Prostate gland (tissue), 2 donors: ENCODE measurements at regions not wholly inside any gene's neighbourhood (a gene's known extent, or its start where the extent isn't known, plus 50 kb on each side); places are given as distances from the start of the nearest gene placed in this dataset.

Source experiments
- DNase-seq: peaks from one replicate; pipeline ENCODE4 v3.0.0-alpha.2; 2019; ENCODE audit warnings: low spot score
- H3K27ac ChIP-seq, 2 donors: fragments of 200-600 bp; sonication (generic); 2 replicates each; pipeline ENCODE4 v1.5.1; 2017 to 2019
- H3K27me3 ChIP-seq: fragments of 200-600 bp; sonication (generic); replicated peaks from 2 replicates; pipeline ENCODE4 v1.5.1; 2019; ENCODE audit not compliant: insufficient read depth
- H3K36me3 ChIP-seq, 2 donors: fragments of 200-600 bp; sonication (generic); 1 replicate in 1 of 2; 2 replicates in 1 of 2; pipeline versions ENCODE4 v1.5.1 to v1.8.1; 2017 to 2019
- H3K4me1 ChIP-seq: fragments of 200-600 bp; sonication (generic); replicated peaks from 2 replicates; pipeline ENCODE4 v1.5.1; 2019
- H3K4me3 ChIP-seq, 2 donors: fragments of 200-600 bp; sonication (generic); 2 replicates each; pipeline ENCODE4 v1.5.1; 2017 to 2019
- H3K9me3 ChIP-seq: fragments of 200-600 bp; sonication (generic); 2 replicates; pipeline ENCODE4 v1.5.1; 2017
- CTCF ChIP-seq, 4 experiments: fragments of 200-600 bp in 2 of 4; fragments of 450-650 bp in 2 of 4; sonication (generic) in 2 of 4; IDR thresholded peaks; 1 replicate in 3 of 4; 2 replicates in 1 of 4; pipeline ENCODE4 v1.5.1; 2016 to 2019; ENCODE audit warnings: antibody characterized with exemption in 4 of 4, mild to moderate bottlenecking in 2 of 4, moderate library complexity in 2 of 4
- POLR2A ChIP-seq: fragments of 450-650 bp; IDR thresholded peaks from one replicate; pipeline ENCODE4 v1.6.1; 2016; ENCODE audit warnings: antibody characterized with exemption, mild to moderate bottlenecking
- POLR2AphosphoS5 ChIP-seq: sonication (generic); formaldehyde crosslinking; IDR thresholded peaks from one replicate; pipeline ENCODE4 v1.6.1; 2017; ENCODE audit warnings: antibody characterized with exemption
- whole genome bisulfite sequencing: methylation state at CpG from one replicate; pipeline ENCODE4 v1.1.5; 2018; 5-methylcytosine and 5-hydroxymethylcytosine counted together
- intact Hi-C: fragments of 100-400 bp; cut with DNase I; formaldehyde crosslinking; loops from one replicate; pipeline ENCODE4 v1.14.2; 2022

GRCh38 chr5:87051502-87052113 lies 216.1 kb upstream of the RASA1 start:
- DNase-seq: no peak
- Histone ChIP-seq H3K4me3 (no peak overlapping the region), H3K4me1 (no peaks in the 10 kb centered on the region), H3K36me3 (no peaks in the 10 kb centered on the region), H3K27me3 (no peaks in the 10 kb centered on the region), H3K27ac (no peak overlapping the region), H3K9me3 (no peaks in the 10 kb centered on the region)
- TF ChIP-seq POLR2A: no peak
- no peak for TF ChIP-seq CTCF (IDR thresholded peaks at IDR 0.05)
- no peak for TF ChIP-seq POLR2AphosphoS5
- WGBS: 88% methylated on average over 3 of the region's 3 CpGs
- intact Hi-C loops: no loop called here

GRCh38 chr5:87053146-87053545 lies 214.5 kb upstream of the RASA1 start:
- no peaks in the 10 kb centered on the region for H3K9me3 ChIP-seq
- H3K27me3 ChIP-seq: no peaks in the 10 kb centered on the region
- no peak overlapping the region for H3K27ac ChIP-seq
- H3K4me1 ChIP-seq: no peaks in the 10 kb centered on the region
- TF ChIP-seq POLR2AphosphoS5 (no peak), CTCF (IDR thresholded peaks at IDR 0.05) (no peak)
- intact Hi-C loops: no loop called here
- no peak overlapping the region for H3K4me3 ChIP-seq
- DNase-seq: no peak
- H3K36me3 ChIP-seq: no peaks in the 10 kb centered on the region
- 56% methylated on average over 2 of the region's 2 CpGs for WGBS

GRCh38 chr5:87054821-87055220 lies 212.9 kb upstream of the RASA1 start:
- no peak for TF ChIP-seq POLR2A
- TF ChIP-seq CTCF (IDR thresholded peaks at IDR 0.05): no peak
- TF ChIP-seq POLR2AphosphoS5: no peak
- H3K4me1 ChIP-seq: no peaks in the 10 kb centered on the region
- intact Hi-C loops: no loop called here

GRCh38 chr5:87061046-87061445 lies 206.6 kb upstream of the RASA1 start:
- Histone ChIP-seq H3K27me3 (no peaks in the 10 kb centered on the region), H3K9me3 (no peaks in the 10 kb centered on the region), H3K27ac (no peak overlapping the region), H3K4me3 (no peak overlapping the region), H3K4me1 (no peaks in the 10 kb centered on the region), H3K36me3 (no peaks in the 10 kb centered on the region)
- intact Hi-C loops: no loop called here
- WGBS: 100% methylated on average over 1 of the region's 1 CpG
- TF ChIP-seq CTCF (IDR thresholded peaks at IDR 0.05): no peak
- TF ChIP-seq POLR2AphosphoS5: no peak
- no peak for TF ChIP-seq POLR2A
- no peak for DNase-seq

More at GRCh38 chr5:87054821-87055220, 212.9 kb upstream of the RASA1 start:
- H3K36me3 ChIP-seq: no peaks in the 10 kb centered on the region
- no peaks in the 10 kb centered on the region for H3K27me3 ChIP-seq
- no peak overlapping the region for H3K4me3 ChIP-seq
- no peaks in the 10 kb centered on the region for H3K9me3 ChIP-seq
- no peak for DNase-seq
- H3K27ac ChIP-seq: no peak overlapping the region

GRCh38 chr5:87069311-87069710 lies 198.4 kb upstream of the RASA1 start:
- DNase-seq: no peak
- no peak for TF ChIP-seq CTCF (IDR thresholded peaks at IDR 0.05)
- no peak for TF ChIP-seq POLR2AphosphoS5
- no peak for TF ChIP-seq POLR2A
- Histone ChIP-seq H3K27me3 (no peaks in the 10 kb centered on the region), H3K9me3 (no peaks in the 10 kb centered on the region), H3K4me1 (no peaks in the 10 kb centered on the region), H3K36me3 (no peaks in the 10 kb centered on the region), H3K4me3 (no peak overlapping the region), H3K27ac (no peak overlapping the region)
- 67% methylated on average over 2 of the region's 2 CpGs for WGBS
- intact Hi-C loops: no loop called here
